Progenitor cell of endocrine pancreas (in vitro differentiated cells): ENCODE measurements at regions not wholly inside any gene's neighbourhood (a gene's known extent, or its start where the extent isn't known, plus 50 kb on each side); places are given as distances from the start of the nearest gene placed in this dataset.
"Not testable (repeated sequence)": the region's sequence is repeated elsewhere in the genome, so short reads cannot be mapped to it uniquely, and the experiment has no call there.

ENCODE experiments used
- DNase-seq: peaks from one replicate; pipeline ENCODE4 v3.0.0; 2021; ENCODE audit warnings: low spot score; ENCODE audit not compliant: unreplicated experiment
- H3K27ac Mint-ChIP-seq: 2 replicates; pipeline ENCODE4 v1.8.0; 2021; ENCODE audit warnings: mild to moderate bottlenecking, moderate library complexity, mixed read lengths
- H3K27me3 Mint-ChIP-seq: 2 replicates; pipeline ENCODE4 v1.8.0; 2021; ENCODE audit warnings: mixed read lengths
- H3K36me3 Mint-ChIP-seq: 2 replicates; pipeline ENCODE4 v1.8.0; 2022; ENCODE audit warnings: mixed read lengths; ENCODE audit not compliant: insufficient read depth
- H3K4me1 Mint-ChIP-seq: 2 replicates; pipeline ENCODE4 v1.8.0; 2021; ENCODE audit warnings: low read depth, mixed read lengths
- H3K4me3 Mint-ChIP-seq: 2 replicates; pipeline ENCODE4 v1.8.0; 2021; ENCODE audit warnings: low read depth, mild to moderate bottlenecking, moderate library complexity, mixed read lengths
- H3K9me3 Mint-ChIP-seq: 2 replicates; pipeline ENCODE4 v1.8.0; 2021; ENCODE audit warnings: low read depth, mixed read lengths
- TF ChIP-seq, protein P1 (sequence below): fragments of 200-600 bp; sonication (generic); IDR thresholded peaks from one replicate; pipeline ENCODE4 v1.5.0; 2021; ENCODE audit warnings: antibody characterized with exemption, mild to moderate bottlenecking; ENCODE audit not compliant: unreplicated experiment

DNA sequence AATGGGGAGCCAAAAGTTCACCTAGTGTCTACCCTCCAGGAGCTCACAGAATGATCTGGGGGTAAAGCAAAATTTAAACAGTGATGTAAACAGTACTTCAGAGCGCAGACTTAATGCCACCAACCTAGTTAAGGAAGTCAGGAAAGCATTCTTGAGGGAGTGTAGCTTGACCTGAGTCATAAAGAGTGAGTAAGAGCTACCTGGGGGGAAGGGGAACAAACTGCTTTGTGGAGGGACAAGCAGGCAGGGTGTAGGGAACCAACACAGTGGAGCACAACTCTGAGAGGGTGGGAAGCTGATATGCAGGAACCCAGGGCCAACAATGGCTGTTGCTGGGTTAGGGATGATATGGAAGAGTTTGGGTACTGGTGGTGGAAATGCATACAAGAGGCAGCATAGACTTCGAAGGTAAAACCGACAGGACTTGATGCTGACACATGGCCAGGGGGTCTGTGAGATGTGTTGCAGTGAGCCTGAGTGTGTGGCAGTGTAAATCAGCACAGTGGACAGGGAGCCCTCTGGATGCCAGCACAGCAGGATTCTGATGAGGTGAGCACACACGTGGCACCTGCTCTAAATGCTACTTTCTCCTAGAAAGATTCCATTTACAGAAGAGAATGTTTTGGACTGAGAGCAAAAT lies 58.3 kb upstream of the CYP2D6 start:
- Mint-ChIP-seq H3K36me3 (no peaks in the 10 kb centered on the region), H3K27ac (peak overlapping the region; percentile 77), H3K27me3 (no peaks in the 10 kb centered on the region), H3K4me1 (peaks cover 7% of the 10 kb centered on the region), H3K4me3 (no peak overlapping the region), H3K9me3 (no peaks in the 10 kb centered on the region)
- TF ChIP-seq, protein P1, sequence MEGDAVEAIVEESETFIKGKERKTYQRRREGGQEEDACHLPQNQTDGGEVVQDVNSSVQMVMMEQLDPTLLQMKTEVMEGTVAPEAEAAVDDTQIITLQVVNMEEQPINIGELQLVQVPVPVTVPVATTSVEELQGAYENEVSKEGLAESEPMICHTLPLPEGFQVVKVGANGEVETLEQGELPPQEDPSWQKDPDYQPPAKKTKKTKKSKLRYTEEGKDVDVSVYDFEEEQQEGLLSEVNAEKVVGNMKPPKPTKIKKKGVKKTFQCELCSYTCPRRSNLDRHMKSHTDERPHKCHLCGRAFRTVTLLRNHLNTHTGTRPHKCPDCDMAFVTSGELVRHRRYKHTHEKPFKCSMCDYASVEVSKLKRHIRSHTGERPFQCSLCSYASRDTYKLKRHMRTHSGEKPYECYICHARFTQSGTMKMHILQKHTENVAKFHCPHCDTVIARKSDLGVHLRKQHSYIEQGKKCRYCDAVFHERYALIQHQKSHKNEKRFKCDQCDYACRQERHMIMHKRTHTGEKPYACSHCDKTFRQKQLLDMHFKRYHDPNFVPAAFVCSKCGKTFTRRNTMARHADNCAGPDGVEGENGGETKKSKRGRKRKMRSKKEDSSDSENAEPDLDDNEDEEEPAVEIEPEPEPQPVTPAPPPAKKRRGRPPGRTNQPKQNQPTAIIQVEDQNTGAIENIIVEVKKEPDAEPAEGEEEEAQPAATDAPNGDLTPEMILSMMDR = no peak
- DNase-seq = no peak

GRCh38 chr22:42187646-42188045 lies 57.0 kb upstream of the CYP2D6 start:
- peaks cover 10% of the 10 kb centered on the region for H3K4me1 Mint-ChIP-seq
- DNase-seq = no peak
- no peaks in the 10 kb centered on the region for H3K36me3 Mint-ChIP-seq
- no peak overlapping the region for H3K4me3 Mint-ChIP-seq
- no peaks in the 10 kb centered on the region for H3K27me3 Mint-ChIP-seq
- no peak overlapping the region for H3K27ac Mint-ChIP-seq
- TF ChIP-seq, protein P1 = no peak
- H3K9me3 Mint-ChIP-seq = no peaks in the 10 kb centered on the region

DNA sequence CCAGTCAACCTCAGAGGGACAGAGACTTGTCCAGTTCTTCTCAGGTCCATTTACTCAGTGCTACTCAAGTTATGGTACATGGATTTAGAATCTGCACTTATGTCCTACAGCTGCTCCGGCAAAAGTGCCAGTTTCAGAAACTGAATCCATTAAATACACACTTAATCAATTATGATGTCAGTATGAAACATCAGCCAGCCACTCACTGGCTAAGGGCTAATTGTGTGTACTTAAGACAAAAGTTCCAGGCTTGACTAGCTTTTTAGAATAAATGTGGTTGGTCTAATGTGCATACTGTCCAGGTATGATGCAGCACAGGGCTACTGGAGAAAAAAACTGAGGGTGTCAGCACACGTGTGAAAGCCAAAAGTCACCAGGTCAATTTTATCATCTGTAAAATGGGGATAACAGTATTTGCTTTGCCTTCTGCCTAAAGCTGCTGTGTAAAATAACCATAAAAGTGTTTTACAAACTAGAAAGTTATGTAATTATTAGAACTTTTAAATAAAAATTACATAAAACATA lies 55.4 kb upstream of the CYP2D6 start:
- Mint-ChIP-seq H3K4me1 (peaks cover 10% of the 10 kb centered on the region), H3K4me3 (no peak overlapping the region), H3K27me3 (no peaks in the 10 kb centered on the region), H3K9me3 (no peaks in the 10 kb centered on the region), H3K27ac (no peak overlapping the region), H3K36me3 (no peaks in the 10 kb centered on the region)
- TF ChIP-seq, protein P1 = no peak
- DNase-seq = no peak

DNA sequence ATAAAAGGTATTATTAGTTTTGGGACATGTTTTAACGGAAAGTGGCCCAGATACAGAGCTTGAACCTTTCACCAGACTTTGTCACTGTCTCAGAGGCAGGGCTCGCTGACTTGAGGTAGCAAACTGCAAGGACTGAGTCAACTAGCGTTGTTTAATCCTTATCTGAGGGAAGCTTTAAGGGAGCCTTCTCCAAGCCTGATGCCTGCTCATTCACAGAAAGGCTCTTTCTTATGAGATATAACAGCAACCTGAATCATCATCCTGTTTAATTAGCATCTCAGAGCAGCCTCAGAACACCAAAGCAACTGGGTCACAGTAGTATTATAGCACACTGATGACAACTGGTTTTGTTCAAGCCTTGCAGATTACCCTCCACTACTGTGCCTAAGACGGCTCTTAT lies 54.2 kb upstream of the CYP2D6 start:
- H3K4me1 Mint-ChIP-seq = peaks cover 9% of the 10 kb centered on the region
- H3K9me3 Mint-ChIP-seq = no peaks in the 10 kb centered on the region
- no peak for DNase-seq
- no peak overlapping the region for H3K27ac Mint-ChIP-seq
- TF ChIP-seq, protein P1 = no peak
- H3K27me3 Mint-ChIP-seq = no peaks in the 10 kb centered on the region
- no peaks in the 10 kb centered on the region for H3K36me3 Mint-ChIP-seq
- no peak overlapping the region for H3K4me3 Mint-ChIP-seq

DNA sequence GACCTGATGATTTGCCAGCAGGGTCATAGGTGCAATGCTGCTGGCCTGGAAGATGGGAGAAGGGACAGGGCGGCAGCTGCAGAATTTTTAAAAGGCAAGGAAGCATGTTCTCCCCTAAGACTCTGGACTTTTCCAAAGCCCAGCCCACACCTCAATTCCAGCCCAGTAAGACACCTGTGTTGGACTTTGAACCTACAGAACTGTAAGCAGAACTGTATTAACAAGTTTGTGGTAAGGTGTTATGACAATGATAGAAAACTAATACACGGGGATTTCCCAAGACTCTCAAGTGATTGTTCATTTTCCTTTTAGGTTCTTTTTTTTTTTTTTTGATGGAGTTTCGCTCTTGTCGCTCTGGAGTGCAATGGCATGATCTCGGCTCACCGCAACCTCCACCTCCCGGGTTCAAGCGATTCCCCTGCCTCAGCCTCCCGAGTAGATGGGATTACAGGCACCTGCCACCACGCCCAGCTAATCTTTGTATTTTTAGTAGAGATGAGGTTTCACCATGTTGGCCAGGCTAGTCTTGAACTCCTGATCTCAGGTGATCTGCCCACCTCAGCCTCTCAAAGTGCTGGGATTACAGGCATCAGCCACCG lies 53.0 kb upstream of the CYP2D6 start:
- not testable (repeated sequence) for H3K4me3 Mint-ChIP-seq, H3K36me3 Mint-ChIP-seq, H3K9me3 Mint-ChIP-seq, H3K27me3 Mint-ChIP-seq, H3K4me1 Mint-ChIP-seq, DNase-seq
- H3K27ac Mint-ChIP-seq = peak overlapping the region; percentile 73
